Smooth muscle cell (in vitro differentiated cells): ENCODE measurements at regions not wholly inside any gene's neighbourhood (a gene's known extent, or its start where the extent isn't known, plus 50 kb on each side); places are given as distances from the start of the nearest gene placed in this dataset.
A peak's percentile ranks its signal among the peaks of the same experiment; 100 is the strongest.

Experiments
- DNase-seq: peaks from one replicate; lab custom pipeline; 2025; ENCODE audit not compliant: unreplicated experiment; lab: John Stamatoyannopoulos, UW
- H2AFZ ChIP-seq: fragments of 200-600 bp; sonication (generic); 2 replicates; pipeline ENCODE4 v1.6.0; 2016; ENCODE audit warnings: antibody characterized with exemption, low read depth, mild to moderate bottlenecking
- H3F3A ChIP-seq: fragments of 200-600 bp; sonication (generic); 2 replicates; pipeline ENCODE4 v1.6.0; 2017; ENCODE audit warnings: antibody characterized with exemption, low read depth
- H3K27ac ChIP-seq: fragments of 200-600 bp; sonication (generic); 2 replicates; pipeline ENCODE4 v1.5.1; 2016; ENCODE audit warnings: low read depth, mild to moderate bottlenecking
- H3K27me3 ChIP-seq: fragments of 200-600 bp; sonication (generic); 2 replicates; pipeline ENCODE4 v1.6.1; 2016; ENCODE audit warnings: low read depth, mild to moderate bottlenecking
- H3K36me3 ChIP-seq: fragments of 200-600 bp; sonication (generic); 2 replicates; pipeline ENCODE4 v1.5.1; 2016; ENCODE audit warnings: low read depth
- H3K4me1 ChIP-seq: fragments of 200-600 bp; sonication (generic); 2 replicates; pipeline ENCODE4 v1.5.1; 2016; ENCODE audit warnings: low read depth
- H3K4me2 ChIP-seq: fragments of 200-600 bp; sonication (generic); 2 replicates; pipeline ENCODE4 v1.6.0; 2016; ENCODE audit warnings: mild to moderate bottlenecking
- H3K4me3 ChIP-seq: fragments of 200-600 bp; sonication (generic); 2 replicates; pipeline ENCODE4 v1.5.1; 2016; ENCODE audit warnings: mild to moderate bottlenecking
- H3K79me2 ChIP-seq: fragments of 200-600 bp; sonication (generic); 2 replicates; pipeline ENCODE4 v1.6.0; 2016; ENCODE audit warnings: low read depth, mild to moderate bottlenecking
- H3K9ac ChIP-seq: fragments of 200-600 bp; sonication (generic); 2 replicates; pipeline ENCODE4 v1.6.0; 2016; ENCODE audit warnings: low read depth
- H3K9me3 ChIP-seq: fragments of 200-600 bp; sonication (generic); replicated peaks from 2 replicates; pipeline ENCODE4 v1.5.1; 2016; ENCODE audit warnings: low read depth
- H4K20me1 ChIP-seq: fragments of 200-600 bp; sonication (generic); 2 replicates; pipeline ENCODE4 v1.6.0; 2016; ENCODE audit warnings: low read depth
- WGBS: methylation state at CpG from one replicate; pipeline ENCODE4 v1.1.7; 2016; ENCODE audit warnings: low lambda C conversion rate; 5-methylcytosine and 5-hydroxymethylcytosine counted together
- TF ChIP-seq, protein P1 (sequence below): fragments of 200-600 bp; sonication (generic); IDR thresholded peaks from 2 replicates; pipeline ENCODE4 v1.5.1; 2017; ENCODE audit warnings: borderline replicate concordance, mild to moderate bottlenecking, antibody characterized with exemption; ENCODE audit not compliant: insufficient read depth, poor library complexity, severe bottlenecking

DNA sequence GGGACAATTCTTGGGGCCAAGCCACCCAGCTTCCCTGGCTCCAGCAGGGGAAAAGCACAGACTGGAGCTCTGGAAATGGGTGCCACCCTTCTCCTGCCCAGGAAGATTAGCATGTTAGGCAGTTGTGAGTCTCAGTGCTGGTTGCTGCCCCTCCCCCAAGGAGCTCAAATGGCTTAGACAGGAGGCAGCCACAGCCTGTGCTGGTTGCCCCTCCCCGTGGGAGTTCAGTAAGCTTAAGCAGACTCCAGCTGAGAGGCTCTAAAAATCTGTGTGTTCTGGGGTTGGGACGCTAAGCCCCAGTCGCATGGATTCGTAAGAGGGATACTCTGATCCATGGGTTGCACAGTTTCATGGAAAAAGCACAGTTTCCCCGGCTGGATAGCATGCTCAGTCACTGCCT, 92.7 kb upstream of the NDST3 start:
- Histone ChIP-seq H3K27me3 (no peaks in the 10 kb centered on the region), H3K4me3 (no peak overlapping the region), H4K20me1 (no peaks in the 10 kb centered on the region), H3K36me3 (no peaks in the 10 kb centered on the region), H3K27ac (no peak overlapping the region), H3F3A (no peaks in the 10 kb centered on the region), H3K79me2 (no peaks in the 10 kb centered on the region), H3K9ac (no peak overlapping the region), H2AFZ (no peak overlapping the region), H3K4me1 (no peaks in the 10 kb centered on the region), H3K4me2 (no peak overlapping the region), H3K9me3 (no peaks in the 10 kb centered on the region)
- TF ChIP-seq, protein P1, sequence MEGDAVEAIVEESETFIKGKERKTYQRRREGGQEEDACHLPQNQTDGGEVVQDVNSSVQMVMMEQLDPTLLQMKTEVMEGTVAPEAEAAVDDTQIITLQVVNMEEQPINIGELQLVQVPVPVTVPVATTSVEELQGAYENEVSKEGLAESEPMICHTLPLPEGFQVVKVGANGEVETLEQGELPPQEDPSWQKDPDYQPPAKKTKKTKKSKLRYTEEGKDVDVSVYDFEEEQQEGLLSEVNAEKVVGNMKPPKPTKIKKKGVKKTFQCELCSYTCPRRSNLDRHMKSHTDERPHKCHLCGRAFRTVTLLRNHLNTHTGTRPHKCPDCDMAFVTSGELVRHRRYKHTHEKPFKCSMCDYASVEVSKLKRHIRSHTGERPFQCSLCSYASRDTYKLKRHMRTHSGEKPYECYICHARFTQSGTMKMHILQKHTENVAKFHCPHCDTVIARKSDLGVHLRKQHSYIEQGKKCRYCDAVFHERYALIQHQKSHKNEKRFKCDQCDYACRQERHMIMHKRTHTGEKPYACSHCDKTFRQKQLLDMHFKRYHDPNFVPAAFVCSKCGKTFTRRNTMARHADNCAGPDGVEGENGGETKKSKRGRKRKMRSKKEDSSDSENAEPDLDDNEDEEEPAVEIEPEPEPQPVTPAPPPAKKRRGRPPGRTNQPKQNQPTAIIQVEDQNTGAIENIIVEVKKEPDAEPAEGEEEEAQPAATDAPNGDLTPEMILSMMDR, result no peak
- no peak for DNase-seq
- WGBS, result 45% methylated on average over 5 of the region's 5 CpGs

DNA sequence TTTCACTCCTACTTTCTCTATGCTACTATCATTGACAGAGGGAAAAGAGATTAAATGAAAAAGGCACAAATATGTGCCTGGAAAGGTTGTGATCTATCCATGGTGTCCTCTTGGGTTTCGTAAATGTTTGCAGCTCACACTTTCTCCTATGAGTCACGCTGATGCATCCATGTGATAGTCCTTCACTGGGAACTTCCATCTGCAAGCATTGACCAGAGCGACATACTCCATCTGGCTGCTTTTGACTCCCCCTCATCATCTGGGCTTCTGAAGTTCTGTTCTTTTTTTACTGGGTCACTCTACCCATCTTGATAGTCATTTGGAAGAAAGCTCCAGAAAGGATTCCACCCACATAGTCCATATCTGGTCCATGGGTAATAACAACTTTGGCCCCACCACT, 84.7 kb upstream of the NDST3 start:
- Histone ChIP-seq H2AFZ (no peak overlapping the region), H3K27me3 (no peaks in the 10 kb centered on the region), H3K9me3 (no peaks in the 10 kb centered on the region), H3K27ac (no peak overlapping the region), H3K4me1 (no peaks in the 10 kb centered on the region), H3K4me3 (no peak overlapping the region), H3K4me2 (no peak overlapping the region), H3K79me2 (no peaks in the 10 kb centered on the region), H4K20me1 (no peaks in the 10 kb centered on the region), H3K36me3 (no peaks in the 10 kb centered on the region), H3F3A (no peaks in the 10 kb centered on the region), H3K9ac (no peak overlapping the region)
- WGBS, result 38% methylated on average over 3 of the region's 3 CpGs
- TF ChIP-seq, protein P1, result no peak
- no peak for DNase-seq

DNA sequence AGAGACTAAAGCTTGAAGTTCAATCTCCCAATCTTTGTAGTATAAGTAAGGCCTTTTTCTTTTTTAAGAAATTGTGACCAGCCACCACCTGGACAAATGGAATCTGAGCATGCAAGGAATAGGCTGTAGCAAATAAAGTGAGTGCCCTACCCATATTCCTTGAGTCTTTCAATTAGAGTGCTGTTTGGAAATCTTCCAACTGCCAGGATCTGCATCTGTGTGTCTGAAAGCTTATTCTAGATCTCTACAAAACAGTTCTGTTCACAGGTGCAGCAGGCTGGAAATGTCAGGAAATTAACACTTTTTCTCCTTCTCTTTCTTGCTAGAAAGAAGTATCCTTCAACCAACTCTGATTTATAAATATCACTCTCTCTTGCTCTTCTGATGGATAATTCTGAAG, 76.7 kb upstream of the NDST3 start:
- Histone ChIP-seq H3K4me3 (no peak overlapping the region), H3K4me1 (no peaks in the 10 kb centered on the region), H3K4me2 (no peak overlapping the region), H3K9ac (no peak overlapping the region), H3K36me3 (no peaks in the 10 kb centered on the region), H2AFZ (no peak overlapping the region), H3K27ac (no peak overlapping the region), H3K27me3 (no peaks in the 10 kb centered on the region), H4K20me1 (no peaks in the 10 kb centered on the region), H3K79me2 (no peaks in the 10 kb centered on the region), H3K9me3 (no peaks in the 10 kb centered on the region), H3F3A (no peaks in the 10 kb centered on the region)
- no peak for DNase-seq
- TF ChIP-seq, protein P1, result no peak

DNA sequence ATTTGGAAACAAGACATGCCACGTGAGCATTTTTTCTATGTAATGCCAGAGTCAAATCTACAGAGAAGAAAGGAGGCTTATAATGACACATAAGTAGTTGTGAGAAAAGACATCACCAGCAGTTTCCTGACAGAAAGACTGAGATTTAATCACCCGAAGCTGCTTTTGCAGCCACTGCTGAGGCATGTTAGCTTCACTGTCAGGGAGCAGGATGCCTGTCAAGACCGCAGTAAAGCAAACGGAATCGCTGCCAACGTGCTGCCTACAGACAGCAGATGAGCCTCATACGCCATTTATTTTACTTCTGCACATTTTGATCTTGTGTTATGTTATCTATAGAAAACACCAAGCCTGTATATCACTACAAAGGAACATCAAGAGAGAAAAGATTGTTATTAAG, 68.7 kb upstream of the NDST3 start:
- Histone ChIP-seq H3K4me3 (no peak overlapping the region), H3K9ac (no peak overlapping the region), H3K4me2 (peak overlapping the region; percentile 24), H3K27ac (no peak overlapping the region), H3K79me2 (no peaks in the 10 kb centered on the region), H4K20me1 (no peaks in the 10 kb centered on the region), H3K27me3 (no peaks in the 10 kb centered on the region), H3F3A (no peaks in the 10 kb centered on the region), H3K36me3 (no peaks in the 10 kb centered on the region), H3K4me1 (no peaks in the 10 kb centered on the region), H2AFZ (peak overlapping the region; percentile 37), H3K9me3 (no peaks in the 10 kb centered on the region)
- no peak for DNase-seq
- 33% methylated on average over 7 of the region's 7 CpGs for WGBS
- TF ChIP-seq, protein P1, result no peak
